HG03039 (cell line): ENCODE measurements at regions not wholly inside any gene's neighbourhood (a gene's known extent, or its start where the extent isn't known, plus 50 kb on each side); places are given as distances from the start of the nearest gene placed in this dataset.

Experiments
- ATAC-seq: cut with Tn5 transposase; IDR thresholded peaks from one replicate; pipeline ENCODE4 v1.9.1; 2021; ENCODE audit warnings: mild to moderate bottlenecking, moderate library complexity; ENCODE audit not compliant: unreplicated experiment

GRCh38 chr2:216320852-216321251 is 51.4 kb downstream of the MARCHF4 start:
- no peak for ATAC-seq

GRCh38 chr2:216319771-216320170 is 52.5 kb downstream of the MARCHF4 start:
- no peak for ATAC-seq

GRCh38 chr2:216318521-216318874 is 53.8 kb downstream of the MARCHF4 start:
- no peak for ATAC-seq

- no peak for ATAC-seq
Observed at GRCh38 chr2:216317831-216318520, 54.3 kb downstream of the MARCHF4 start.

GRCh38 chr2:216316743-216317142 is 55.5 kb downstream of the MARCHF4 start:
- ATAC-seq: no peak

GRCh38 chr2:216315802-216316603 is 56.3 kb downstream of the MARCHF4 start:
- ATAC-seq: no peak

GRCh38 chr2:216312441-216312840 is 59.8 kb downstream of the MARCHF4 start:
- ATAC-seq: no peak

GRCh38 chr2:216308576-216308975 is 63.7 kb downstream of the MARCHF4 start:
- no peak for ATAC-seq

- no peak for ATAC-seq
Observed at GRCh38 chr2:216307496-216307895, 64.8 kb downstream of the MARCHF4 start.

- ATAC-seq: no peak
Observed at GRCh38 chr2:216306868-216307267, 65.4 kb downstream of the MARCHF4 start.

- no peak for ATAC-seq
Observed at GRCh38 chr2:216305574-216305973, 66.7 kb downstream of the MARCHF4 start.

GRCh38 chr2:216302981-216303676 is 69.2 kb downstream of the MARCHF4 start:
- ATAC-seq: no peak

- no peak for ATAC-seq
Observed at GRCh38 chr2:216300906-216301305, 71.4 kb downstream of the MARCHF4 start.

- no peak for ATAC-seq
Observed at GRCh38 chr2:216299588-216299987, 72.7 kb downstream of the MARCHF4 start.

- ATAC-seq: no peak
Observed at GRCh38 chr2:216298719-216299495, 73.4 kb downstream of the MARCHF4 start.

- no peak for ATAC-seq
Observed at GRCh38 chr2:216296856-216297255, 75.4 kb downstream of the MARCHF4 start.

GRCh38 chr2:216294305-216294704 is 78.0 kb downstream of the MARCHF4 start:
- no peak for ATAC-seq

GRCh38 chr2:216293883-216294282 is 78.4 kb downstream of the MARCHF4 start:
- ATAC-seq: no peak

GRCh38 chr2:216292886-216293301 is 79.4 kb downstream of the MARCHF4 start:
- no peak for ATAC-seq

GRCh38 chr2:216292475-216292874 is 79.8 kb downstream of the MARCHF4 start:
- ATAC-seq: no peak

GRCh38 chr2:216289470-216289869 is 82.8 kb downstream of the MARCHF4 start:
- ATAC-seq: no peak
